Keratinocyte (primary cell): ENCODE measurements at regions not wholly inside any gene's neighbourhood (a gene's known extent, or its start where the extent isn't known, plus 50 kb on each side); places are given as distances from the start of the nearest gene placed in this dataset.

Experiments
- DNase-seq: peaks from one replicate; pipeline ENCODE4 v3.0.0-alpha.2; 2011; ENCODE audit warnings: low read depth, missing footprints, low spot score
- FAIRE-seq: peaks from 2 replicates; lab custom pipeline; 2011; peaks lifted over from hg19 to GRCh38; lab: Jason Lieb, UNC
- H2AFZ ChIP-seq: 2 replicates; pipeline ENCODE4 v1.6.0; 2012; ENCODE audit warnings: low read length, control low read depth, inconsistent platforms; ENCODE audit not compliant: control insufficient read depth
- H3K27ac ChIP-seq: 2 replicates; pipeline ENCODE4 v1.5.1; 2011; ENCODE audit warnings: low read length; ENCODE audit not compliant: control insufficient read depth, insufficient read depth
- H3K27me3 ChIP-seq: 3 replicates; pipeline ENCODE4 v1.6.0; 2011; ENCODE audit warnings: low read length; ENCODE audit not compliant: control insufficient read depth, insufficient read depth; ENCODE audit errors: extremely low read depth
- H3K36me3 ChIP-seq, 2 experiments: 2 replicates in 1 of 2; 3 replicates in 1 of 2; pipeline ENCODE4 v1.5.1; 2011; ENCODE audit warnings: low read length in 2 of 2, mild to moderate bottlenecking in 1 of 2; ENCODE audit not compliant: control insufficient read depth in 2 of 2, insufficient read depth in 2 of 2; ENCODE audit errors: extremely low read depth in 1 of 2
- H3K4me1 ChIP-seq: 3 replicates; pipeline ENCODE4 v1.5.1; 2011; ENCODE audit warnings: low read length; ENCODE audit not compliant: control insufficient read depth, insufficient read depth; ENCODE audit errors: extremely low read depth
- H3K4me2 ChIP-seq: 3 replicates; pipeline ENCODE4 v1.6.0; 2011; ENCODE audit warnings: low read depth, low read length; ENCODE audit not compliant: control insufficient read depth, insufficient read depth; ENCODE audit errors: extremely low read depth
- H3K4me3 ChIP-seq, 3 experiments: fragments of 200-600 bp in 1 of 3; sonication (generic) in 1 of 3; 2 replicates in 2 of 3; 3 replicates in 1 of 3; pipeline ENCODE4 v1.5.1; 2011 to 2016; ENCODE audit warnings: low read length in 3 of 3, mild to moderate bottlenecking in 3 of 3, control low read depth in 2 of 3, inconsistent platforms in 1 of 3, low read depth in 1 of 3, mixed read lengths in 1 of 3, mixed run types in 1 of 3, moderate library complexity in 1 of 3; ENCODE audit not compliant: control insufficient read depth in 2 of 3, insufficient read depth in 2 of 3; ENCODE audit errors: extremely low read depth in 1 of 3
- H3K79me2 ChIP-seq: 2 replicates; pipeline ENCODE4 v1.6.0; 2012; ENCODE audit warnings: low read length; ENCODE audit not compliant: control insufficient read depth, insufficient read depth
- H3K9ac ChIP-seq: 3 replicates; pipeline ENCODE4 v1.6.0; 2011; ENCODE audit warnings: low read length; ENCODE audit not compliant: control insufficient read depth, insufficient read depth; ENCODE audit errors: extremely low read depth
- H3K9me1 ChIP-seq: 3 replicates; pipeline ENCODE4 v1.6.0; 2011; ENCODE audit warnings: low read length; ENCODE audit not compliant: control insufficient read depth, insufficient read depth; ENCODE audit errors: extremely low read depth
- H3K9me3 ChIP-seq: 2 replicates; pipeline ENCODE4 v1.5.1; 2012; ENCODE audit warnings: low read depth, low read length; ENCODE audit not compliant: control insufficient read depth
- H4K20me1 ChIP-seq: 3 replicates; pipeline ENCODE4 v1.6.0; 2011; ENCODE audit warnings: low read length; ENCODE audit not compliant: control insufficient read depth, insufficient read depth; ENCODE audit errors: extremely low read depth
- EZH2 ChIP-seq: IDR thresholded peaks from one replicate; pipeline ENCODE4 v1.6.1; 2012; ENCODE audit warnings: inconsistent platforms, mild to moderate bottlenecking, low read length, moderate library complexity
- dilution Hi-C: fragments of 300-500 bp; cut with MboI; formaldehyde crosslinking; loops from one replicate; pipeline ENCODE4 v1.7.0; 2020; ENCODE audit warnings: low sequenced_read_pairs; ENCODE audit not compliant: extremely low pct_ligation_motif_present
- small RNA-seq, 3 experiments: library from RNA; depleted of rRNA; stranded (forward); fragments of <200 nt; gene quantifications; one replicate each; pipeline ENCODE3, GENCODE V24; 2012; ENCODE audit warnings: low read depth in 3 of 3, low replicate concordance in 1 of 3; ENCODE audit not compliant: insufficient read length in 3 of 3
- TF ChIP-seq, protein P1 (sequence below), 3 experiments: IDR thresholded peaks in 1 of 3; conservative IDR thresholded peaks in 1 of 3; optimal IDR thresholded peaks in 1 of 3; 2 replicates in 2 of 3; 3 replicates in 1 of 3; pipeline versions ENCODE3 to v1.5.1; 2011; ENCODE audit warnings: low read length in 3 of 3, mild to moderate bottlenecking in 3 of 3, moderate library complexity in 2 of 3, control low read depth in 1 of 3, inconsistent platforms in 1 of 3; ENCODE audit not compliant: insufficient read depth in 2 of 3; ENCODE audit errors: extremely low read depth in 1 of 3

DNA sequence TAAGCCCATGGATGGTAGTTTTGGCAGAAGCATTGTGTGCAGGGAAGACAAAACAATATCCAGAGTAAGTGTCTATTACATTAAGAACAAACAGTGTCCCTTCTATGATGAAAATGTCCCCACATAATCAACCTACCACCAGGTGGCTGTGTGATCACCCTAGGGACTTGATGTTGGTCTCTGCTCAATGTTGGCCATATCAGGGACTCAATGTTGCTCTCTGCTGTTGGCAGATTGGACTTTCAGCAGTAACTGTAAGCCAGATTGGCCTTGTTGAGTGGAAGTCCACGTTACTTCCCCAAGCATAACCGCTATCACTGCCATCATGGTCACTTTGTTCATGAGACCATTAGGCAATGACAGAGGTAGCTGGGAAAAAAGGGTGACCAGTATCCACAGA lies 52.8 kb upstream of the PRSS3 start:
- Histone ChIP-seq H2AFZ (no peak overlapping the region), H3K9ac (no peak overlapping the region), H3K79me2 (no peaks in the 10 kb centered on the region), H3K4me2 (no peak overlapping the region), H3K27me3 (no peaks in the 10 kb centered on the region), H3K4me1 (peaks cover 7% of the 10 kb centered on the region), H3K27ac (no peak overlapping the region), H4K20me1 (no peaks in the 10 kb centered on the region), H3K9me1 (no peaks in the 10 kb centered on the region), H3K36me3 (no peaks in the 10 kb centered on the region), H3K9me3 (no peaks in the 10 kb centered on the region), H3K4me3 (no peak overlapping the region)
- dilution Hi-C loops = no loop called here
- peak; percentile 79 for FAIRE-seq
- no peak for DNase-seq
- no peak for TF ChIP-seq EZH2
- TF ChIP-seq, protein P1, sequence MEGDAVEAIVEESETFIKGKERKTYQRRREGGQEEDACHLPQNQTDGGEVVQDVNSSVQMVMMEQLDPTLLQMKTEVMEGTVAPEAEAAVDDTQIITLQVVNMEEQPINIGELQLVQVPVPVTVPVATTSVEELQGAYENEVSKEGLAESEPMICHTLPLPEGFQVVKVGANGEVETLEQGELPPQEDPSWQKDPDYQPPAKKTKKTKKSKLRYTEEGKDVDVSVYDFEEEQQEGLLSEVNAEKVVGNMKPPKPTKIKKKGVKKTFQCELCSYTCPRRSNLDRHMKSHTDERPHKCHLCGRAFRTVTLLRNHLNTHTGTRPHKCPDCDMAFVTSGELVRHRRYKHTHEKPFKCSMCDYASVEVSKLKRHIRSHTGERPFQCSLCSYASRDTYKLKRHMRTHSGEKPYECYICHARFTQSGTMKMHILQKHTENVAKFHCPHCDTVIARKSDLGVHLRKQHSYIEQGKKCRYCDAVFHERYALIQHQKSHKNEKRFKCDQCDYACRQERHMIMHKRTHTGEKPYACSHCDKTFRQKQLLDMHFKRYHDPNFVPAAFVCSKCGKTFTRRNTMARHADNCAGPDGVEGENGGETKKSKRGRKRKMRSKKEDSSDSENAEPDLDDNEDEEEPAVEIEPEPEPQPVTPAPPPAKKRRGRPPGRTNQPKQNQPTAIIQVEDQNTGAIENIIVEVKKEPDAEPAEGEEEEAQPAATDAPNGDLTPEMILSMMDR (optimal IDR thresholded peaks at IDR 0.05 in 1 of 3, IDR thresholded peaks at IDR 0.05 in 1 of 3, conservative IDR thresholded peaks at IDR 0.05 in 1 of 3; ENCODE audit: extremely low read depth in 1 of 3, insufficient read depth in 2 of 3, low read length in 3 of 3) = peak in 1 of 3 experiments; percentile 34

Small RNA genes in the stretch of these regions (small RNA-seq; reads per million reads assigned to genes)
- gene TRBV22OR9-2 (0 reads per million in 3 experiments), gene TRBV26OR9-2 (0 reads per million in 3 experiments)
